ENCODE measurements at regions not wholly inside any gene's neighbourhood (a gene's known extent, or its start where the extent isn't known, plus 50 kb on each side); places are given as distances from the start of the nearest gene placed in this dataset.

DNA sequence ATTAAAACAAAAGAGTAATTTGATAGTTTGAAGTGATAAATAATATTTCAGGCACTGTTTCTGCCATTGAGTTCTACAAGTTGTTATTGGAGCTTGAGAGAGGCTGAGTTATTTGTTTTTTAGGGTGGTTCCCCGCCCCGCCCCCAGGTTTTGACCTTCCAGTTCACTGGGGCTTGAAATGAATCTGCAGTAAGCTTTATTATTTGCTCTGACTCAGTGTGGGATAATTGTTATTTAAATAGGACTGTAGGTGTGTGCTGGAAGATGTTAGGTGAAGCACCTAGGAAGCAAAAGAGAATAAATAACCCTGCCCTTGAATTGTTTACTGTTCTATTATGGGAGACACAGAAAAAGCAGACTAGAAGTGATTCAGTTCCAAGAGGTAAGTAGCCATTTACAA lies 81.2 kb upstream of the KCNIP4 start:
- DNase-seq (ENCODE audit: low read depth in 2 of 2) = no peak

DNA sequence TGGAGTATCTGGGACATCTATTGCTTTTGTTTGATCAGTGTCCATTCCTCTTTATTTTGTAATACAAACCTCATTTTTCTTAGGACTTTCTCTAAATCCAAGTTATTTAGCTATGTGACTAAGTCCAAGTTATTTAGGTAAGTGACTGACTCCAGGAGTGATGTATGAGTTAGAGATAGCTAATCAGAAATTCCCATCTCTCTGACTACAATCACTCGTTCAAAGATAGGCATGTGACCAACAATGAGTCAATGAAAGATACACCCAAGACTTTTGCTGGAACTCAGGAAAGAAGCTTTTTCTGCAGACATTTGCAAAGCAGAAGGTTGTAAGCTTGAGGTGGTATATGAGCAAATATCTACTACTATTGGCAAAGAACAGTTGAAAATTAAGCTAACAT lies 72.5 kb upstream of the KCNIP4 start:
- DNase-seq (ENCODE audit: low read depth in 2 of 2) = no peak

DNA sequence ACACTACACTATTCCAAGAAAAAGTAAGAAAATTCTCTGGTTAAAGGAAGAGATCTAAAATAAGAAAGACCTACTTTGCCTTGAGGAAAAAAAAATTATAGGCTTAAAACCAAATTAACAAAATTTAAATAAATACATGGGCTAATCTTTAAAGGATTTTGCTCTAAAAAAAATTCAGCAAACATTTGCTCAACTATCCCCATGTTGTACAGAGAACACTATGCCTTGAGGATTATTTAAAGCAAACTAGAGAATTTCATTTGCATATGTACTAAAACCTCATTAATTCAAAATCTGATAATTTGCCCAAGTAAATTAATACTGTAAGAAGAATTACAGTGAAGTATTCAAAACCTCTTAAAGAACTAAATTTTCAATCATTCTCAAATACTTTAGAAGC lies 71.6 kb upstream of the KCNIP4 start:
- no peak for DNase-seq (ENCODE audit: low read depth in 2 of 2)

DNA sequence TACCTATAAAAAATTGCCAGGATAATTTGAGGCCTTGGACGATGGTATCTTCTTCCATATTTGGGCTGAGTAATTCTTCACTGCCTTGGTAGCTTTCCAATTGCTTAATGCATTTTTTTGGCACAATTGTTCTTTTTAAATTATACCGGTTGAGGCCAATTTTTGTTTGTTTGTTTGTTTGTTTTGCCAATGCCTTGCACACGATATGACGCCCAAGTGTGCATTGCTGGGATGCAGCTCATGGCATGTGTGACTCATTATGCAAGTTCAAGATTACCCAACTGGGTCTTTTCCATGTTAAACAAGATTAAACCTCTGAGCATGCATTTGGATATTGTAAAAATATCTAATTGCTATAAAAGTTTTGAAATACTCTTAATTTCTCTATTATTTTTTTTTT lies 71.1 kb upstream of the KCNIP4 start:
- DNase-seq (ENCODE audit: low read depth in 2 of 2) = no peak

DNA sequence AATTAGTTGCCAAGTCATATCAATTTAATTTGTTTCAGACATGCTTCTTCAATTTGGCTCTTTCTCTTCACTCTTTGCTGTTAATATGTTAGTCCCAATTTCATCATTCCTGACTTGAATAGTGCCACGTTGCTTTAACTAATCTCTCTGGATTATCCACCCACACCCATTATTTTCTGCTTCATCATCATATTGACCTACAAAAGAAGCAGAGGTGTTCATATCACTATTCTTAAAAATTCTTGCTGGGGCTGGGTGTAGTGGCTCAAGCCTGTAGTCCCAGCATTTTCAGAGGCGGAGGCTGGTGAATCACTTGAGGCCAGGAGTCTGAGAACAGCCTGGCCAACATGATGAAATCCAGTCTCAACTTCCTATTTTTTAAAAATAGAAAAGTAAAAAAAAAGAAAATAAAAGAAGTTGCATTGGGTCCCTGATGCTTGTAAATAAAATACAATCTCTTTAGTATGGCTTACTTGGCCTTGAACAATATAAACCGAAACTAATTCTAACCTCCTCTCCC lies 65.7 kb upstream of the KCNIP4 start:
- no peak for DNase-seq (ENCODE audit: low read depth in 2 of 2)

DNA sequence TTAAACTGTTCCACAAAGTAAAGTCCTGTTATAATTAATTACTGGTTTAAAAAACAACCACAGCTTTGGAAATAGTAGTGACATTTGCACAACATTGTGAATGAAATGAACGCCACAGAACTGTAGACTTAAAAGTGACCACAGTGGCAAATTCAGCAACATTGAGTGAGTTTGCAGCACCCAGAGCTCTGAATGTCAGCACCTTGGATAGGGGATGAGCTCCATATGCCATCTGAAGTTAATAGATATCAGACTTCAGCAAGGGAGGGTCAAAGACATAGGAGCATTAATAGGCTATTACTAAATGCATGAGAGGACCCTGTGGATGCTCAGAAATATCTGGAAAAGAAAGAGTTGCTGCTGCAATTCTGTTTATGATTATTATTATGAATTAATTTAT lies 55.3 kb upstream of the KCNIP4 start:
- no peak for DNase-seq (ENCODE audit: low read depth in 2 of 2)
